DMS53 treated with DMSO at 0.1 percent for 48 hours (cell line): ENCODE measurements at regions not wholly inside any gene's neighbourhood (a gene's known extent, or its start where the extent isn't known, plus 50 kb on each side); places are given as distances from the start of the nearest gene placed in this dataset.
A peak's percentile ranks its signal among the peaks of the same experiment; 100 is the strongest.
"Not testable (repeated sequence)": the region's sequence is repeated elsewhere in the genome, so short reads cannot be mapped to it uniquely, and the experiment has no call there.

Experiments used
- DNase-seq: peaks from one replicate; lab custom pipeline; 2025; ENCODE audit not compliant: unreplicated experiment; lab: John Stamatoyannopoulos, UW

- no peak for DNase-seq
Measured at GRCh38 chr6:103819509-103819908, 1040.2 kb downstream of the HACE1 start.

DNA sequence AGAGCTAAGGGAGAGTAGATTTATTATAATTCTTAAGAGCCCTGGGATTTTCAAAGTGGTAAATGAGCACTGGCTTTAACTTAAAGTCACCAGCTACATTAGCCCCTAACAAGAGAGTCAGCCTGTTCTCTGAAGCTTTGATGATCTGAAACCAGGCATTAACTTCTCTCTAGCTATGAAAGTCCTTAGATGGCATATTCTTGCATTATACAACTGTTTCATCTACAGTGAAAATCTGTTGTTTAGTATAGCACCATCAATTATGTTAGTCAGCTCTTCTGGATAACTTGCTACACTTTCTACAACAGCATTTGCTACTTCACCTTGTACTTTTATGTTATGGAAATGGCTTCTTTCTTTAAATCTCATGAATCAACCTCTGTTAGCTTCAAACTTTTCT lies 1046.7 kb downstream of the HACE1 start:
- DNase-seq, result no peak

GRCh38 chr6:103801901-103802479 lies 1057.7 kb downstream of the HACE1 start:
- not testable (repeated sequence) for DNase-seq

- no peak for DNase-seq
Measured at GRCh38 chr6:103799971-103800670, 1059.6 kb downstream of the HACE1 start.

GRCh38 chr6:103798166-103798565 lies 1061.6 kb downstream of the HACE1 start:
- no peak for DNase-seq

DNA sequence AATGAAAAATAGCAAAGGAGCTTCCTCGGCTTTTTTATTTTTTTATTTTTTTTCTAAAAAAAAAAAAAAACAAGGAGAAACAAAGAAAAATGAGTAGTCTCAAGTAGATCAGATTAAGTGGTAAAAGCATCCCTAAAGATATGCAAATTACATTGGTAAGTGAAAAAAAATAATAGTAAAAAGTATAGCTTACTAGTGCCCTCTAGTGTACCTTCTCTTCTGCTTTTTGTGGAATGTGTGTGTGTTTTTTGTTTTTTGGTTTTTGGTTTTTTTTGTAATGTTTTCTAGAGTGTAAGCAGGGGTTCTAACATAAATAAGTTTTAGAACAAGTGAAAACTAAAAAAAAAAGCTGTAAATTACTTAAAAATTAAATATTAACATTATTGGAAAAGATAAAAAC lies 1062.0 kb downstream of the HACE1 start:
- DNase-seq, result no peak

- DNase-seq, result no peak
Measured at GRCh38 chr6:103791458-103791857, 1068.3 kb downstream of the HACE1 start.

DNA sequence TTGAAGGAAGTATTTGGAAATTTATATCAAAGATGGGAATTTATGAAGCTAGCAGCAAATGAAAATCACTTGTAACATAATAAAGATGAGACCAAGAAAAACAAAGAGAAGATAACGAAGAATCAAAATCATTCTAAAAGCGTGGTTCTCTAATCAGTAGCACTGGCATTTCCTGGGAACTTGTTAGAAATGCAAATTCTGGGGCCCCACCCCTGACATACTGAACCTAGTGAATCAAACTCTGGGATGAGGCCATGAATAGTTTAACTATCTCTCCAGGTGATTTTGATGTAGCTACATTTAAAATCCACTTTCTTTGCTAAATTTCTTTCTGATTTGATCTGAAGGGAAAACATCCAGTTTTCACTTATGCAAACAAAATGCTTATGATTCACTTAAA lies 1075.6 kb downstream of the HACE1 start:
- no peak for DNase-seq

GRCh38 chr6:103783329-103783728 lies 1076.4 kb downstream of the HACE1 start:
- peak; percentile 72 for DNase-seq

DNA sequence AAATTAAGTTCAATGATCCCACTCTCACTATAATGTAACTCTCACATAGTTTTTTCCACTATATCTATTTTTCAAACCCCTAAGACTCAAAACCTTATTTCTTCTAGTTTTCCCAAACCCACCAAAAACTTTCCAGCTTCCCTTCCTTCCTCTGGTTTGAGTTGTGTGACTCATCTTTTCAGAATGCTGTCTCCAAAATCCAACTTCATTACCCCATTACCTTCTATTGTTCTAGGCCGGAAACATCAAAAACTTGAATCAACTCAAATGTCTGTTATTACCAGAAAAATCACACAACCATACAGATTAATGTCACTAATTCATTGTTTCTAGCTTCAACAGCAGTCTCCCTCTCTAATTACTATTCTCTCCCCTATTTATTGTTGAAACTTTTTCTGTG lies 1090.3 kb downstream of the HACE1 start:
- DNase-seq, result no peak

DNA sequence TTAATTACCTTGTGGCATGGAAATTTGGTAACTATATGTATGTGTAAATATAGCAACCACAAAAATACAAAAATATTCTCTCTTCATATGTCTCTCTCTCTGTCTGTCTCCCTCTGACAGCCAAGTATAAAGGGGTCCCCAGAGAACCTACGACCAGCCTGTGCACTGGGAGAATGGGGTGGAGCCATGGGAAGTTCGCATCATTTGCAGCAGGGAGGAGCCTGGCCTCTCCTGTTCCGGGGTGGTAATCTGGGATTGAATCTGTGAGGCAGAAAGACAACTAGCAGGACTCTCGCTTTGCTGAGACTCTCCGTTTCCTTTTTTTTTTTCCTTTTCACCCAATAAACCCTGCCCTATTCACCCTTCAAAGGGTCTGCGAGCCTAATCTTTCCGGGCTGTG lies 1109.1 kb downstream of the HACE1 start:
- no peak for DNase-seq

- DNase-seq, result no peak
Measured at GRCh38 chr6:103734016-103734415, 1125.7 kb downstream of the HACE1 start.

- DNase-seq, result no peak
Measured at GRCh38 chr6:103729658-103730057, 1130.1 kb downstream of the HACE1 start.

- no peak for DNase-seq
Measured at GRCh38 chr6:103723438-103724322, 1136.0 kb downstream of the HACE1 start.

GRCh38 chr6:103722683-103723082 lies 1137.0 kb downstream of the HACE1 start:
- DNase-seq, result no peak

GRCh38 chr6:103721923-103722322 lies 1137.8 kb downstream of the HACE1 start:
- DNase-seq, result no peak

- no peak for DNase-seq
Measured at GRCh38 chr6:103720393-103720792, 1139.3 kb downstream of the HACE1 start.

GRCh38 chr6:103719545-103719944 lies 1140.2 kb downstream of the HACE1 start:
- DNase-seq, result no peak

DNA sequence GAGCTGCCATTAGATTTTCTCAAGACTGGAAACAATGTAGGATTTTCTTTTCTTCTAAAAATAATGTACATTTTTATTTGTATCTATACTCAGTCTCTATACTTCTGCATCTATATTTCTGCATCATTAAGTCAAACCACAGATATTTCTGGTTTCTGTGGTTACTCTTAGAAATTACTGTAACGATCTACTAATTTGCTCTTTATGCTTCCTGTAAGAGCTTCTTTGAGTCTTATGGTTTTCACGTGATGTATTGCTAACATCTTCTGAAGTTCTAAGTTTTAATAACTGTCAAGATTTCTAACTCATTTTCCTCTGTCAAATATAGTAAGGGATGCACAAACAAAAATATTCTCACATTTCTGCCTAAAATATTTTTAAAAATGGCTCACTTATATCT lies 1144.5 kb downstream of the HACE1 start:
- DNase-seq, result no peak

DNA sequence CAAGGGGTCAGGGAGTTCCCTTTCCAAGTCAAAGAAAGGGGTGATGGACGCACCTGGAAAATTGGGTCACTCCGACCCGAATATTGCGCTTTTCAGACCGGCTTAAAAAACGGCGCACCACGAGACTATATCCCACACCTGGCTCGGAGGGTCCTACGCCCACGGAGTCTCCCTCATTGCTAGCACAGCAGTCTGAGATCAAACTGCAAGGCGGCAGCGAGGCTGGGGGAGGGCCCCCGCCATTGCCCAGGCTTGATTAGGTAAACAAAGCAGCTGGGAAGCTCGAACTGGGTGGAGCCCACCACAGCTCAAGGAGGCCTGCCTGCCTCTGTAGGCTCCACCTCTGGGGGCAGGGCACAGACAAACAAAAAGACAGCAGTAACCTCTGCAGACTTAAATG lies 1150.5 kb downstream of the HACE1 start:
- DNase-seq, result not testable (repeated sequence)

DNA sequence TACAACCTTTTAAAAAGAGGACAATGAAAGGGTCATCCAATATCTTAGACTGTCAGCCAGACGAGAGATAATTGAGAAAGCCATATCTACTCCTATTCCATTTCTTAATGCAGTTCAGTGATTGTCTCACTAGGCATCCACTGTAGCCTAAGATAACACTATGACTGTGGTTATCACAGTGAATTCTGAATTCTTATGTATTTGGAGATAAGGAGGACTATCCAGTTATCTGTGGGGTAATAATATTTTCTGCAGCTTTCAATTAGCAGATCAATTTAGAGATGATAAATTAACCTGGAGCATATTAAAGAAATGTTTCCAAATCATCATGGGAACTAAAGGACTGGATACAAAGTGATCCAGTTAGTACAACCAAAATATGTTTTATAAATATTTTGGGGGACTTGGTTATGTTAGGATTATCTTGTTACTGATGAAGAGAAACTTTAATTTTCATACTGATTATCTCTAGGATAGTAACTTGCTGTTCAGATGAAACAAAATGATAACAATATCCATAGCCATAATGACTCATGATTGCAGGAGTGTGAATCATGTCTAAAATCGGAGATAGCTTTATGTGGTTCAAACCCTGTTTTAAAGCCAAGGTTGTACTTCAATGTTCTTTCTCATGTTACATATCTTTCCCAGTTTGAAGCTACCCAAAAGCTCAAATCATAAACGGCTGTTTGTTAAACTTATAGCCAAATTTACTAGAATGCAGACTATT lies 1152.0 kb downstream of the HACE1 start:
- DNase-seq, result no peak
